Prostate gland (tissue), 2 donors: ENCODE measurements at regions not wholly inside any gene's neighbourhood (a gene's known extent, or its start where the extent isn't known, plus 50 kb on each side); places are given as distances from the start of the nearest gene placed in this dataset.

Experiments used
- CTCF ChIP-seq, 4 experiments: fragments of 200-600 bp in 2 of 4; fragments of 450-650 bp in 2 of 4; sonication (generic) in 2 of 4; IDR thresholded peaks; 1 replicate in 3 of 4; 2 replicates in 1 of 4; pipeline ENCODE4 v1.5.1; 2016 to 2019; ENCODE audit warnings: antibody characterized with exemption in 4 of 4, mild to moderate bottlenecking in 2 of 4, moderate library complexity in 2 of 4
- POLR2AphosphoS5 ChIP-seq: sonication (generic); formaldehyde crosslinking; IDR thresholded peaks from one replicate; pipeline ENCODE4 v1.6.1; 2017; ENCODE audit warnings: antibody characterized with exemption

GRCh38 chr12:90301561-90302133 lies 593.0 kb upstream of the ATP2B1 start:
- TF ChIP-seq POLR2AphosphoS5 (no peak), CTCF (IDR thresholded peaks at IDR 0.05) (no peak)
